Hippocampal formation (tissue), 2 donors: ENCODE measurements at regions not wholly inside any gene's neighbourhood (a gene's known extent, or its start where the extent isn't known, plus 50 kb on each side); places are given as distances from the start of the nearest gene placed in this dataset.

Source experiments
- DNase-seq, 2 donors: peaks; one replicate each; lab custom pipeline; 2025; lab: John Stamatoyannopoulos, UW

DNA sequence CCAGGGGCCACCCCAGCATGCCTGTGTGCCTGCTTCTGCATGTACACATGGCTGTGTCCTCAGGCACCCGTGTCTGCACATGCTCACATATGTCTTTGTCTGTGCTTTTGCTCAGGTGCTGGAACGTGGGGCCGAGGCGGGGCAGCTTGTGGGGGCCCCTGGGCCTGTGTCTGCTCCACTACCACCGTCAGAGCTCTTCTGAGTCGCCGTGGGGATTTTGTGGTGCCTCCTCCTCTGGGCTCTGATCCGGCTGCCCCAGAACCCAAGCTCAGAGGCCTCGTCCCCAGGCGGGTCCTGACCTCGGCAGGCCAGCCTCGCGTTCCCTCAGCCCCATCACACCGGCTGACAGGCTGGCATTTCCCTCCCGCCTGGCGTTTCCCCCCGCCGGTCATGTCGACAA is 104.6 kb upstream of the ACTRT2 start:
- no peak for DNase-seq

DNA sequence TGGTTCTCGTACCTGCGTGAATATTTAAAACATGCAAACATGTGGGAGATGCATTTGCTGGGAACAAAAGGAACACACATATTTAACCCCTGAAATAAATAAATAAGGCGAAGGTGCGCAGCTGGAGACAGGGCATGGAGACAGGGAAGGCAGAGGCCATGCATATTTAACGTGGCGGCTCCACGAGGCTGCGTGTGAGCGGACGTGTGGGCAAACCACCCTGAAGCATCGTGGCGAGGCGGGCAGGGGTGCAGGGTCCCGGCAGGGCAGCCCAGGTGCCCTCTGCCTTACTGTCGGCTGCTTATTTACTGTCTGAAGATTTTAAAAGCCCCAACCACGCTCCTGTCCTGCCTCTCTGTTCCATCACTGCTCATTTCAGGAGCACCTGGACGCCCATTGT is 104.0 kb upstream of the ACTRT2 start:
- no peak for DNase-seq

DNA sequence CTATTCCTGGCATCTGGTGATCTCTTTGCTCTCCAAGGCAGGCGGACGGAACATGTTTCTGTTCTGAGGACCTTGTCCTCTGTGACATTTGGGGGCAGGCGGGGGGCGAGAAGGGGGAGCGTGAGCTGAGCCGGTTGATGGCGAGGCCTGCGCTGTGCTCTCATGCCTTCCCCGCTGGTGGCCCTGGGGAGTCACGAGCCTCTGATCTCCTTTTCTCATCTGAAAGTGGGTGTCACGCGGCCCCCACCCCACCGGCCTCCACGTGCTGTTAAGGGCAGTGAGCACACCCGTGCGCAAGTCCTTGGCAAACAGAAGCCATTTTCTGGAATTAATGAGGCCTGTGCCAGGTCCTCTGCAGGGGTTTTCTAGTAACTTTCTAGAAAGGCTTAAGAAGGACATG is 102.8 kb upstream of the ACTRT2 start:
- DNase-seq: no peak

DNA sequence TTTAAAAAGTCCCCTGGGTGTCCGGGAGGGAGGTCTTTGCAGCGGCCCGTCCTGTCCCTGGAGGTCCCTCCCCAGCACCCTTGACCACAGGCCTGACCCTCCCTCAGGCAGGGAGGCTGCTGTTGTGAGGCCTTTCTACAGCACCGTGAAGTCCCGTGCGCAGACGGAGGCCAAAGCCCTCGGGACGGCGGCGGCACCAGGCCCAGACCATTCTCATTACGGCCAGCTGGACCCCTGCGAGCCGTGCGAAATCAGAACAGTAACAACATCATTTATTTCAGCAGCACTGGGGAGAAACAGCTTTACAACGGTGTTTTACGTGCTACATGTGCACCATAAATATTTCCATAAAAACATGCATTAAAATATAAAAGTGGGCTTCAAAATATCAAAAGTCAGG is 101.4 kb upstream of the ACTRT2 start:
- no peak for DNase-seq

DNA sequence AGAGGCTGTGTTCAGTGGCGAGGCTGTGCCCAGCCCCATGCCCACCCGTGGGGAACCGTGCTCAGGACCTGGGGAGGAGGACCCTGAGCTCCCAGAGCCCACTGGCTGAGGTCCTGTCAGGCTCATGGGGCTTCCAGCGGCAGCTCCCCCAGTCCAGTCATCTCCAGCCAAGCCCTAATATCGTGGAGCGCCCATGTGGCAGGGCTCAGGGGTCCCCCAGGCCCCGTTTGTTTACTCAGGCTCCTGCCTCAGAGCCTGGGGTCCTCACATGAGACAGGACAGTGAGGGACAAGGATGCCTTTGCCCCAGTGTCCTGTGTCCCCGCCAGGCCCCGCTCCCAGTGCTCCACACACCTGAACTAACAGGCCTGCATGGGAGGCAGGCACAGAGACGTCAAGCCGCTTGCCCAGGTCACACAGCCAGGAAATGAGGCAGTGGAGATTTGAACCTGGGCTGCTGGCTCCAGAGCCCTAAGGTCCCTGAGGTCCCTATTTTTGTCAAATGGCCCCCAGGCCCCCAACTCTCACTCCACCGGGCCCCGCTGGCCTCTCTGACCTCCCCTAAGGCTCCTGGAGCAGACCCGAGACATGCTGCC is 100.7 kb upstream of the ACTRT2 start:
- no peak for DNase-seq

DNA sequence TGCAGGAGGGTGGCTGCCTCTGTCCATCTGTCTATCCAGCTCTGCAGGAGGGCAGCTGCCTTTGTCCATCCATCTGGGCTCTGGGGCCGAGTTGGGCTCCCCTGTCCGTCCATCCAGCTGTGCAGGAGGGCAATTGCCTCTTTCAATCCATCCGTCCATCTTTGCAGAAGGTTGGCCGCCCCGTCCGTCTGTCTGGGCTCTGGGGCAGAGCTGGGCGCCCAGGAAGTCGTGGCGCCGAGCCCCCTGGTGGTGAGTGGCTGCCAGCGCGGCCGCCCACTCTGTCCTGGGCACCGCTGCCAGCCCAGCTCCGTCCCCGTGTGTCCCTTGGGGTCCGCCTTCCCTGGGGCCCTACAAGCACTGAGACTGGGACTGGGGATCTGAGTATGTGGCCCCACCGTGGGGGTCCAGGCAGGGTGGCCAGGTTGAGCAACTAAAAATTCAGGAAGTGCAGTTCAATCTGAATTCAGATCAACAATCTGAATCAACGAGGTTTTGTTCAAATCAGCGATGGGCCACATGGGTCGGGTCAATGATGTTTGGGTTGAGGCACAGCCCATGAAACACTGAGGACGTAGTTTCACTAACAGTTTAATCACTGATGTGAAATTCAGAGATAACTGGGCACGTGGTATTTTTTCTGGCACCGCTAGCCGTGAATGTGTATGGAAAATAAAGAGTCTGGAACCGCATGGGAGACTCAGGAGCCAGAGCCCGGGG is 99.1 kb upstream of the ACTRT2 start:
- DNase-seq: no peak

DNA sequence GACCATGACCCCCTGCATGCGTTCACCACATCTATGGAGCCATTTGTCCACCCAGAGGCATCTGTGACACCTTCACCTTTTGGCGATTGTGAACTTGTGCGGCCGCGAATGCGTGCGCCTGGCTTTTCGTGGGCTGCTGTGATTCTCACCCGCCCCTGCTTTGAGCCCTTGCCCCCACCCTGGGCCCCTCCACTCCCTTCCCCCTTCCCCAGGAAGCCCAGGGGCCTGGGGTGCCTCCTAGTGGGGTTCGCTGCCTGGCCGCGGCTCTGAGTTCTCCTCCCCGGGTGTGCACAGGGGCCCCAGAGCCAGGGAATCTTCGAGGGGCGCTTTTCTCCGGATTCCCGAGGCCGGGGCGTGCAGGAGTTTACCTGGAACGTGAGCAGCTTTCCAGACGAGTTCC is 97.9 kb upstream of the ACTRT2 start:
- DNase-seq: no peak

DNA sequence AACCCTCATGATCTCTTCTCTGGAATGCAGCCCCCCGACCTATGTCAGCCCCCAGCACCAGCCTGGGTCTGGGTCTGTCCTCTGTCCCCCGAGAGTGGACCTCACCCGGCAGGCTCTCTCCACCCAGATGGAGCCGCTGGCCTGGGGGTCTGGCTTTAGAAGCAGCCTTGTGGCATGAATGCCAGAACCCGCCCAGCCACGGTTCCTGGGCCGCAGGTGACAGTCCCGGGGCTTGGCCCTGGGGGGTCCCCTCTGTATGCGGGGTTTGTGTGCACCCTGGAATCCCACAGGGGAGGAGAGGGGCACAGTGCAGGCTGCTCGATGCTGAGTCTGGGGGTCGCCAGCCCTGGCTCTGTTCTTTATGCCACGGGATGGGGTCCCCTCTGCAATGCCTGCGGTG is 96.0 kb upstream of the ACTRT2 start:
- DNase-seq: no peak

DNA sequence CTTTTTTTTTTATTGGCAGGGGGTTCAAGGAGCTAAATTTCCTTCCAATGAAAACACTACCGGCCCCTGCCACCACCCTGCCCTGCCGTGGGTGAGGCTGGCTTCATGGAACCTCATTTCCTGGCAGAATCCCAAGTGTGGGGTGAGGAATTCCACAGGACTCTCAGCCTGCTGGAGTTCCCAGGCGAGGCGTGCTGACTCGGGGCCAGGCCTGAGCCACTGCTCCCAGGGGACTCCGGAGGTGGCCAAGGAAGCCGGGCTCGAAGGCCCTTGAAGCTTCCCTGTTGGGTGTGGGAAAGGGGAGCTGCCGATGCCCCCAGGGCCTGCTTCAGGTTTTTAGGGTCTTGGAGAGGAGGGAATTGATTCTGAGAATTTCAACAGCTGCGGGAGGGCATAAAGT is 95.3 kb upstream of the ACTRT2 start:
- no peak for DNase-seq

DNA sequence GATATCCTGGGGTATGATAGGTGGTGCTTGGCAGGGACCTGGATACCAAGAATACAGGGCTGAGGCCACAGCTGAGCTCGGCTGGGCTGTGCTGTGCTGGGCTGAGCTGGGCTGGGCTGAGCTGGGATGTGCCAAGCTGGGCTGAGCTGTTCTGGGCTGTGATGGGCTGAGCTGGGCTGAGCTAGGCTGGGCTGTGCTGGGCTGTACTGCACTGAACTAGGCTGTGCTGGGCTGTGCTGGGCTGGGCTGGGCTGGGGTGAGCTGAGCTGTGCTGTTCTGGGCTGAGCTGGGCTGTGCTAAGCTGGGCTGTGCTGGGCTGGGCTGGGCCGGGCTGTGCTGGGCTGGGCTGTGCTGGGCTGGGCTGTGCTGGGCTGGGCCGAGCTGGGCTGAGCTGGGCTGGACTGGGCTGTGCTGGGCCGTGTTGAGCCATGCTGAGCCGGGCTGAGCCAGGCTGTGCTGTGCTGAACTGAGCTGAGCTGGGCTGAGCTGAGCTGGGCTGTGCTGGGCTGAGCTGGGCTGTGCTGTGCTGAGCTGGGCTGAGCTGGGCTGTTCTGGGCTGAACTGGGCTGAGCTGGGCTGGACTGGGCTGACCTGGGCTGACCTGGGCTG is 94.7 kb upstream of the ACTRT2 start:
- no peak for DNase-seq

DNA sequence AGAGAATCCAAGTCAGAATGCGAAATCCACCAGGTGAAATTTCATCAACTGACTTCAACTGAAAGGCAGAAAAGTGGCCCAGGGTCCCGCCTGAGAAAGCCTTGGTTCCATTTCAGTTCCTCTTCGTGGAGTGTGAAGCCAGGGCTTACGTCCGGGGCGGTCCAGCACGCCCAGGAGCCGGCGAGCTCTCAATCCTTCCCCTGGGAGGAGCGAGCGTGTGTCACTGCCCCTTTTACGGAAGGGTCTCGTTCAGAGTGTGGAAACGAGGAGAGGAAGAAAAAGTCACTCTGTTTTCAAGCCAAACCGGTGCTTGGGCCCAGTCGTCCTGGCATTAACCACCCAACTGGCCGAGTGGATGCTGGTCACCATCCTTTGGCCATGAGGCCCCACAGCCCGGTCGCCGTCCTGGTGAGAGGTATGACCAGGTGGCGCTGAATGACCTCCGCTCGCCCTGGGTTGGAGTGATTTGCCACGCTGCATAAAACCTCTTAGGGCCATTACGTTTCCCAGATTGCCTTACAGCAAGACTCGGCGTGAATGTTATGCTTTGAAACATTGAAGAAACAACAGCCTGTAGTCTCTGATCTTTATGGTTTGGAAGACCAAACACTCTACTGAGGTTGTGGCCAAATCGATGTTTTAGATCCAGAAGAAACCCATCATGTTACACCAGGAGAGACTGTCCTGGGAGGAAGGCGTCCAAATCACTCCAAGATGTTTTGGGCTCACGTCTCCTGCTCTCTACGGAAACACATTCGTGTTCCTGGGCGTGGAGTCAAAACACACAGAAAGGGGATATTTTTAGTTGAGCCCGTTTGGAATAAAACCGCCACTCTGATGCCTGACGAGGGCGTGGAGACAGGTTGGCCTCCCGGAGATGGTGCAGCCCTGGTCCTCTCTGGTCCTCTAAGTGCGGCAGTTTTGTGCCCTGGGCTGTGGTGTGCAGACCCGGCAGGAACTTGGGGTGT is 93.6 kb upstream of the ACTRT2 start:
- no peak for DNase-seq

DNA sequence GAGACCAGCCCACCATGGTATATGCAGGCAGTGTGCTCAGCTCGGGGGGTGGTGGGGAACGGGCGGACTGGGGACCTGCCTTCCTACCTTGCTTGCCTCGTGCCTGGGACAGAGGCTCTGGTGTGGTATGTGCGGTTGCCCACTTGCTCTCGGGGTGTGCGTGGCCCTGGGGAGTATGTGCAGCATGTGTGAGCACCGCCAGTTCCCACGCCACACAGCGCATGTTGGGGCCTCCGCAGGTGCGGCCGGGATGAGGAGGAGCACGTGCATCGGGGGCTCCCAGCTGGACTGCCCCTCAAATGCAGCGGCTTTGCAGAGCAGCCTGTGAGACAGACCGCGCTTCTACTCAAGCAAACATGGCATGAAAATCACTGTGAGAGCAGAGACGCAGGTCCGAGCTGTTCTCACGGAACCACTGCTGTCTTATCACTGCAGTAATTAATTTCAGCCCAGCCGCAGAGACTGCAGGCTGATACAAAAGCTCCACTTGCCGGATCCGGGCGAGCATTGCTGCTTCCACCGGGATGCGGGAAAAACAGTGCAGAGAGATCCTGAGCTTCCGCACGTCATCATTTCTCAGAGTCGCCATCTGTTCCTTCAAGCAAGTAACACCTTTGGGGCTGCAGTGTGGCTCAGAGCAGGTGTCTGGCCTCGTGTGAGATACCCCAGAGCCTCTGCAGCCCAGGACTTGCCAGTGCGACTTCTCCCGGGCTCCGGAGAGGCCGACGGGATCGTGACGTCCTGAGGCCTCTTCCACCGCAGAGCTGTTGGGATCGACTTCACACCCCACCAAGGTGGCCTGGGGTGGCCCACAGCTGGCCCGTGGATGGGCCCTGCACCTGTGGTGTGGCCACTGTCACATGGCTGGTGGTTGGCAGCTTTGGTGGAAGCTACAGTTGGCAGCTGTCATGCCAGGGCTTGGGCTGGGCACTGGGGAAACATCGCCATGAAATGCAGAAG is 92.6 kb upstream of the ACTRT2 start:
- no peak for DNase-seq

DNA sequence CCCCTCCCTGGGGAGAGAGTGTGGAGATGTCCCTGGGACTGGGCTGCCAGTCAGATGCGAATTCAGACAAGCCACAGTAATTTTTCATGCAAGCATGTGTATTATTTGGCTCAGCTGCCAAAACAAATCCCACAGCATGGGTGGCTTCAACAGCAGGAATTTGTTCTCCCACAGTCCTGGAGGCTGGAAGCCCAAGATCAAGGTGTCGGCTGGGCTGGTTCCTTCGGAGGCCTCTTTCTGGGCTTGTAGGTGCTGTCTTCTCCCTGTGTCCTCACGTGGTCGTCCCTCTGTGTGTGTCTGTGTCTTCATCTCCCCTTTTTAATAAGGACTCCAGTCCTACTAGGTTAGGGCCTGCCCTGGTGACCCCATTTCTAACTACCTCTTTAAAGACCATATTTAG is 91.9 kb upstream of the ACTRT2 start:
- no peak for DNase-seq

DNA sequence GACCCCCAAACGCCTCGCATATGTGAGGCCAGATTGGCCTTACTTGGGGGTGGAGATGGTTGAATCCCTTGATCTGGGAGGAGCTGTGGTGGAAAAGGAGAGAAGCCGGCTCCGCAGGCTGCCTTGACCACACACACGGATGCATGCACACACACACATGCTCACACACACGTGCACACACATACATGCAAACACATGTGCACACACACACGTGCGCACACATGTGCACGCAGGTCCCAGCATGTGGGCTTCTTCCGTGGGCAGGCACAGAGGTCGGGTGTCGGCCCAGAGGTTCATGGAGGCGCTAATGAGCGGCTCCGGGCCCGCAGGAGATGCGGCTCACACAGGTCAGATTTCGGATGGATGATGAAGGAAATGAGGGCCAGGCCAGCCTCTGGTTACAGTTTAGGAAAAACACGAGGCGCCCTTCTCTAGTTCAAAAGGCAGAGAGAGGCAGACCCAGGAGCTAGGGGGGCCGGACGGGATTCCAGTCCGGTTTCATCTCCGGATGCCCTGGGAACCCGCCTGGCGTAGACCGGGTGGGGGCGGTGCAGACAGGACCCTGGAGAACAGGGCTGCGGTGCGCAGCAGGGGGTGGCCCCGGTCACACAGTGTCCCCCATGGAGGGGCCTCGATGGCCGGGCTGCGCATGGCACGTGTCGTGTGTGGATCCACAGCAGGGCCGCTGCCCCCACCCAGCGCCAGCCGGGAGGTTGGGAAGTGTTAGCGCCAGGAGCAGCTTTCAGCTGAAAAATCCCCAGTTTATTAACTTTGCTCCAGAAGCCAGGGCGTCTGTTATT is 91.1 kb upstream of the ACTRT2 start:
- no peak for DNase-seq

DNA sequence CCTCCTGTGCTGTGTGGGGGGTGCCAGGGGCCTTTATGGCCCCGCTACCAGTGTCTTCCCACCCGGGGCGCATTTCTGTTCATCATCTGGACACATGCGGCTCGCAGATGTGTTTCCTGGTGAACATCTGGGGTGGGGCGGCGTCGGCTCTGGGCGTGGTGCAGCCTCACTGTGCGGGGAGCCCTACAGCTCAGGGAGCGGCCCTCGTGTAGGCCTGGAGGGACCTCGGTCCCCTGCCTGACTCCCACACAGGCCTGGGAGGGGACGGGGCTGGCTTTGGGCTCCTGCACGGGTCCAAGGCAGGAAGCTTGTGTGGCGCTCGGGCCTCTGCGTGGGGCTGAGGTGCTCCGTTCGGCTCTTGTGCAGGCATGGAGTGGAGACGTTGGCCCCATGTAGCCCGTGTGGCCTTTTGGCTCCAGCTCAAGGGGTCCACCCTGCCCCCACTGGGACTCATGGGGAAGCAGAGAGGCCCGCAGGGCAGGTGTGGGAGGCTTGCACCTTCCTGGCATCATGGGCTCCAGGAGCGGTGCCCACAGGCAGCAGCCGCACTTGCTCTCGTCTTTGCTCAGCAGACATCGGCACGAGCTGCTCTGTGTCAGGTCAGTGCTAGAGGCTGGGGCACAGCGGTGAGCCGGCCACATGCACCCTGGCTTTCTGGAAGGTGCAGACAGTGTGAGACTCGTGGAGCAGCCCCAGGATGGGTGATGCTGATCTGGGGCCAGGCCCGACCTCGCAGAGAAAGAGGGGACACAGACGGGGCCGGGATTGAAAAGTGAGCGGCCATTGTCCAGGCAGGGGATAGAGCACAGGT is 90.1 kb upstream of the ACTRT2 start:
- no peak for DNase-seq

DNA sequence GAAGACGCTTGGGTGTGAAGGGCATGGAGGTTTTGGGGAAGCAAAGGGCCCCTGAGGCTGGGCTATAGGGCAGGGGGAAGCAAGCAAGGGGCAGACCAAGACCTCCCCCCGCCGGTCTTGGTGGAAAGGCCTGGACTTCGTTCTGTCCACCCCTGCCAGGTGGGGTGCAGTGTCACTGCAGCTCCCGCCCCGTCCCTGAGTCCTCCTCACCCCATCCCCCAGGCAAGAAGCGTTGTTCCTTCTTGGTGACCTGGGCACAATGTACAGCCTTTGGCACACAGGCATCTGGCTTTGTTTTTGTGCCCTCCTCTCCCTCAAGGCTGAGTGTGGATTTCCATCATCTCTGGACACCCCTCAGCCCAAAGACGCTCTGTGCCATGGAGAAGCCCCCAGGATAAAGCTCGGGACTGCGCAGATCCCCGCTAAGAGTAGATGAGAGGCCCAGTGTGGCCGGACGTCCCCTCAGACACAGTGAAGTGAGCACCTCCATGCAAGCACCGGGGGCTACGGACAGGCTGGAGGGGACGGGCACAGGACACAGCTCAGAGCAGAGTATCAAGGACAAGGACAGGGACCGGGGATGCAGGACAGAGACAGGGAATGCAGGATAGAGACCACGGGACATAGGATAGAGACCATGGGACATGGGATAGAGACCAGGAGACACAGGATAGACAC is 89.4 kb upstream of the ACTRT2 start:
- DNase-seq: no peak

DNA sequence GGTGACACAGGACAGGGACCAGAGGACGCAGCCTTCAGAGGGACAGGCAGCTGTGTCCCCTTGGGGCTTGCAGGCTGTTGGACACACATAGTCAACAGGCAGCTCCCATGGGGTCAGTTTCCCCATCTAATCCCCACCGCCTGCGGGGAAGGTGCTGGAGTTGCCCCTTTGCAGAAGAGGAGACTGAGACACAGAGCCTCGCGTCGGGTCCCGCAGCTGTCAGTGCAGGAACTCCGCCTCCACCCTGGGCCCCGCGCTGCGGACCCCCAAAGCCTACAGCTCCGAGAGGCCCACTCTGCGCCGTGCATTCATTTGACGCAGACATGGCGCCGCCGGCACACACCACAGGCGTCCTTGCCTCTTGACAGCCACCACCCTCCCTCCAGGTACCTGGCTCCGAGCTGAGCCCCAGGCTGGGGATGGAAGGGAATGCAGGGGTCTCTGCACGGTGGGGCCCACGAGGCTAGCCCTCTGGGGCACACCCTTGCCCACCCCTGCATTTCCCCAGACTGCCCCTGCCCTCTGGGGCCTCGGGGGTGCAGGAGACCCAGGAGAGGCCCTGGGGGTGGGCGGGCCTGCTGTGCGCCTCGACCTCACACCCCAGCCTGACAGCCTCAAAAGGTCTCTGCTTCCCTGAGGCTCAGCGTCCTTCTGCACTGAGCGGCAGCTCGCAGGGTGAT is 88.5 kb upstream of the ACTRT2 start:
- DNase-seq: no peak

DNA sequence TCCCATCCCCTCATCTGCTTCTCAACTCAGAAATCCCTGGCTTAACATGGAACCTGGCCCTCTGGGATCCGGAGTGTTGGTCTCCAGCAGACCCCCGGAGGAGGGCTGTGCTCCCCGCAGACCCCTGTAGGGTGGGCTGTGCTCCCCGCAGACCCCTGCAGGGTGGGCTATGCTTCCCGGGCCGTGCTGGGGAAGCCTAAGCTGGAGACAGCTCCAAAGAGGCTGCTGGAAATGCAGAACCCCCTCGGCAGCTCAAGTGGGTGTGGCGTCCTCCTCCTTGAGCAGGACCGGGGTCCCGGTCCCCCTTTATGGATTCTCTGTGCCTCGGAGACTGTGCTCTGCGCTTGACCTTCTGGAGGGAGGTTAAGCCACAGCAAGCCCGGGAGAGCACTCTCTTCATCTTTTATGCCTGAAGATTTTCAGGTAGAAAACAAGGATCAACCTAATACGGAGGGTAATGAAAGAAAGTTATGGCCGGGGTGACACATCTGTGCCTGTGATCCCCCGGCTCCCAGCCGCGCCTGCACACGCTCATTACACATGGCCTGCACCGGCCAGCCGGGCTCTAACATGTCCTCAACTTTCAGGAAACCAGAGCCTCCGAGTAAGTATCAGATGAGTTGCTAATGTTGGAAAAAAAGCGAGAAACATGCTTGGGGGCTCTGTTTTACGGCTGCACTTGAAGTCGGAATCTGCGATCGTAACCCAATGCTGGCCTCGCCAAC is 87.7 kb upstream of the ACTRT2 start:
- no peak for DNase-seq
